Astrocyte (in vitro differentiated cells and primary cell): ENCODE measurements at regions not wholly inside any gene's neighbourhood (a gene's known extent, or its start where the extent isn't known, plus 50 kb on each side); places are given as distances from the start of the nearest gene placed in this dataset.

ENCODE experiments used
- CTCF ChIP-seq: IDR thresholded peaks from 2 replicates; pipeline ENCODE4 v1.5.1; 2011; ENCODE audit warnings: low read depth, mild to moderate bottlenecking, inconsistent platforms, low read length, moderate library complexity; ENCODE audit not compliant: insufficient read depth
- EZH2 ChIP-seq: IDR thresholded peaks from 2 replicates; pipeline ENCODE4 v1.6.1; 2012; ENCODE audit warnings: mild to moderate bottlenecking, low read length, inconsistent platforms; ENCODE audit not compliant: insufficient read depth

GRCh38 chr4:20042769-20043168 lies 208.9 kb upstream of the SLIT2 start:
- no peak for TF ChIP-seq EZH2
- no peak for TF ChIP-seq CTCF
